HepG2 (cell line): ENCODE measurements at regions not wholly inside any gene's neighbourhood (a gene's known extent, or its start where the extent isn't known, plus 50 kb on each side); places are given as distances from the start of the nearest gene placed in this dataset.

Source experiments
- ELF1 ChIP-seq: sonication (generic); formaldehyde crosslinking; IDR thresholded peaks from 2 replicates; pipeline ENCODE4 v1.4.0; 2020; ENCODE audit warnings: missing genetic modification reagents
- FOXK1 ChIP-seq: sonication (generic); formaldehyde crosslinking; IDR thresholded peaks from 2 replicates; pipeline ENCODE4 v1.4.0; 2020; ENCODE audit warnings: low read depth, missing genetic modification reagents, borderline replicate concordance
- HINFP ChIP-seq: sonication (generic); formaldehyde crosslinking; IDR thresholded peaks from 2 replicates; pipeline ENCODE4 v1.4.0; 2020; ENCODE audit warnings: low read depth, mild to moderate bottlenecking, missing genetic modification reagents
- KAT7 ChIP-seq: IDR thresholded peaks from 2 replicates; pipeline ENCODE4 v1.6.1; 2018; ENCODE audit warnings: borderline replicate concordance, missing compliant biosample characterization
- KLF11 ChIP-seq: IDR thresholded peaks from 2 replicates; pipeline ENCODE4 v1.6.1; 2016; ENCODE audit warnings: missing compliant biosample characterization
- MAFG ChIP-seq: sonication (generic); formaldehyde crosslinking; IDR thresholded peaks from 2 replicates; pipeline ENCODE4 v1.5.1; 2020; ENCODE audit warnings: mild to moderate bottlenecking, missing genetic modification reagents
- MYNN ChIP-seq: sonication (generic); formaldehyde crosslinking; IDR thresholded peaks from 2 replicates; pipeline ENCODE4 v1.4.0; 2020; ENCODE audit warnings: mild to moderate bottlenecking, low read depth, missing genetic modification reagents
- NFRKB ChIP-seq: fragments of 450-650 bp; IDR thresholded peaks from 2 replicates; pipeline ENCODE4 v1.6.1; 2017
- PAXIP1 ChIP-seq: sonication (generic); formaldehyde crosslinking; conservative IDR thresholded peaks from 2 replicates; pipeline ENCODE4 v1.4.0; 2020; ENCODE audit warnings: mild to moderate bottlenecking, missing genetic modification reagents, moderate library complexity
- PLRG1 ChIP-seq: fragments of 450-650 bp; conservative IDR thresholded peaks from 2 replicates; pipeline ENCODE4 v1.6.1; 2016
- RELA ChIP-seq: sonication (generic); formaldehyde crosslinking; IDR thresholded peaks from 2 replicates; pipeline ENCODE4 v1.4.0; 2020; ENCODE audit warnings: missing genetic modification reagents
- ZBTB33 ChIP-seq: sonication (generic); formaldehyde crosslinking; IDR thresholded peaks from 2 replicates; pipeline ENCODE4 v1.4.0; 2020; ENCODE audit warnings: missing genetic modification reagents
- ZKSCAN5 ChIP-seq: sonication (generic); formaldehyde crosslinking; IDR thresholded peaks from 2 replicates; pipeline ENCODE4 v1.5.1; 2020; ENCODE audit warnings: mild to moderate bottlenecking, missing genetic modification reagents
- ZNF136 ChIP-seq: sonication (generic); formaldehyde crosslinking; IDR thresholded peaks from 2 replicates; pipeline ENCODE4 v1.8.1; 2022; ENCODE audit warnings: low read depth, mild to moderate bottlenecking, moderate library complexity, missing genetic modification reagents
- ZNF230 ChIP-seq: sonication (generic); formaldehyde crosslinking; IDR thresholded peaks from 2 replicates; pipeline ENCODE4 v1.4.0; 2020; ENCODE audit warnings: mild to moderate bottlenecking, missing genetic modification reagents
- ZNF337 ChIP-seq: sonication (generic); formaldehyde crosslinking; IDR thresholded peaks from 2 replicates; pipeline ENCODE4 v1.5.1; 2020; ENCODE audit warnings: missing genetic modification reagents, low read depth, mild to moderate bottlenecking, borderline replicate concordance
- ZNF460 ChIP-seq: sonication (generic); formaldehyde crosslinking; IDR thresholded peaks from 2 replicates; pipeline ENCODE4 v1.5.1; 2020; ENCODE audit warnings: missing genetic modification reagents, mild to moderate bottlenecking, borderline replicate concordance
- ZNF563 ChIP-seq: sonication (generic); formaldehyde crosslinking; IDR thresholded peaks from 2 replicates; pipeline ENCODE4 v1.8.0; 2022; ENCODE audit warnings: mild to moderate bottlenecking, moderate library complexity, missing genetic modification reagents
- ZNF574 ChIP-seq: sonication (generic); formaldehyde crosslinking; IDR thresholded peaks from 2 replicates; pipeline ENCODE4 v1.4.0; 2020; ENCODE audit warnings: missing genetic modification reagents
- ZNF660 ChIP-seq: sonication (generic); formaldehyde crosslinking; IDR thresholded peaks from 2 replicates; pipeline ENCODE4 v1.5.1; 2020; ENCODE audit warnings: mild to moderate bottlenecking, low read depth, missing genetic modification reagents, borderline replicate concordance
- ZNF678 ChIP-seq: sonication (generic); formaldehyde crosslinking; IDR thresholded peaks from 2 replicates; pipeline ENCODE4 v1.4.0; 2020; ENCODE audit warnings: mild to moderate bottlenecking, missing genetic modification reagents

- TF ChIP-seq PAXIP1 (CRISPR knock-in tag) (peak; percentile 76), ZNF136 (CRISPR knock-in tag) (no peak), HINFP (CRISPR knock-in tag) (no peak), ZNF563 (no peak), FOXK1 (CRISPR knock-in tag) (no peak), MAFG (CRISPR knock-in tag) (no peak), ZNF337 (CRISPR knock-in tag) (no peak), PLRG1 (no peak), ZNF660 (CRISPR knock-in tag) (no peak), KLF11 (no peak), ZNF230 (CRISPR knock-in tag) (no peak), NFRKB (no peak), RELA (no peak), ZNF678 (CRISPR knock-in tag) (no peak), ZKSCAN5 (CRISPR knock-in tag) (no peak), ELF1 (CRISPR knock-in tag) (no peak), ZBTB33 (CRISPR knock-in tag) (no peak), MYNN (no peak), ZNF574 (CRISPR knock-in tag) (no peak), ZNF460 (CRISPR knock-in tag) (no peak), KAT7 (CRISPR knock-in tag) (no peak)
Measured at GRCh38 chr2:163943403-163944346, 207.9 kb upstream of the FIGN start (continued).
